Peyer's patch (tissue), 4 donors: ENCODE measurements at regions not wholly inside any gene's neighbourhood (a gene's known extent, or its start where the extent isn't known, plus 50 kb on each side); places are given as distances from the start of the nearest gene placed in this dataset.

ENCODE experiments used
- POLR2A ChIP-seq, 2 donors: fragments of 450-650 bp; IDR thresholded peaks; one replicate each; pipeline ENCODE4 v1.5.1; 2017; ENCODE audit warnings: antibody characterized with exemption in 2 of 2, mild to moderate bottlenecking in 2 of 2, moderate library complexity in 2 of 2
- TF ChIP-seq, protein P1 (sequence below), 6 experiments: fragments of 450-650 bp in 4 of 6; fragments of 200-600 bp in 2 of 6; sonication (generic) in 1 of 6; IDR thresholded peaks; one replicate each; pipeline ENCODE4 v1.5.1; 2017 to 2019; ENCODE audit warnings: antibody characterized with exemption in 6 of 6, mild to moderate bottlenecking in 3 of 6, moderate library complexity in 1 of 6

DNA sequence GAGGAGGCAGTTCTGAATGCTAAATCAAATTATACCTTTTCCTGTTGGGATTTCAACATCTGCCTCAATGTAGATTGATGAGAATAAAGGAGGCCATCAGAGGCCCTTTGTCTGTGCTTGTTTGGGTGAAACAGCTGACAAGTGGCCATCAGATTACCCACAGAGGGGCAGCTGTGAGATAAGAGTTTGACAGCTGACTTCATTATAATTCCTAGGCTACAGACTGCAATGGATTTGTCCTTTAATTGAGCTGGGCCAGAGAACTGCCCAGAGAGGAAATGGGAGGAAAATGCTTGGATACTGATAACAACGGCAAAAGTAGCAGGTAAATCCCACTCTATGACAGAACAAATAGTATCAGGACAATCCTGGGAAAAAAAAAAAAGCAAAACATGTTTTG lies 649.4 kb downstream of the HDGFL1 start:
- TF ChIP-seq, protein P1, sequence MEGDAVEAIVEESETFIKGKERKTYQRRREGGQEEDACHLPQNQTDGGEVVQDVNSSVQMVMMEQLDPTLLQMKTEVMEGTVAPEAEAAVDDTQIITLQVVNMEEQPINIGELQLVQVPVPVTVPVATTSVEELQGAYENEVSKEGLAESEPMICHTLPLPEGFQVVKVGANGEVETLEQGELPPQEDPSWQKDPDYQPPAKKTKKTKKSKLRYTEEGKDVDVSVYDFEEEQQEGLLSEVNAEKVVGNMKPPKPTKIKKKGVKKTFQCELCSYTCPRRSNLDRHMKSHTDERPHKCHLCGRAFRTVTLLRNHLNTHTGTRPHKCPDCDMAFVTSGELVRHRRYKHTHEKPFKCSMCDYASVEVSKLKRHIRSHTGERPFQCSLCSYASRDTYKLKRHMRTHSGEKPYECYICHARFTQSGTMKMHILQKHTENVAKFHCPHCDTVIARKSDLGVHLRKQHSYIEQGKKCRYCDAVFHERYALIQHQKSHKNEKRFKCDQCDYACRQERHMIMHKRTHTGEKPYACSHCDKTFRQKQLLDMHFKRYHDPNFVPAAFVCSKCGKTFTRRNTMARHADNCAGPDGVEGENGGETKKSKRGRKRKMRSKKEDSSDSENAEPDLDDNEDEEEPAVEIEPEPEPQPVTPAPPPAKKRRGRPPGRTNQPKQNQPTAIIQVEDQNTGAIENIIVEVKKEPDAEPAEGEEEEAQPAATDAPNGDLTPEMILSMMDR (IDR thresholded peaks at IDR 0.05): no peak
- no peak for TF ChIP-seq POLR2A (IDR thresholded peaks at IDR 0.05)
